ENCODE measurements at regions not wholly inside any gene's neighbourhood (a gene's known extent, or its start where the extent isn't known, plus 50 kb on each side); places are given as distances from the start of the nearest gene placed in this dataset.

GRCh38 chr10:78695846-78696245, 372.9 kb upstream of the ZMIZ1 start:
- TF ChIP-seq POLR2AphosphoS5 (IDR thresholded peaks at IDR 0.05; ENCODE audit: borderline replicate concordance, low read depth, low read length) (no peak), EZH2 (IDR thresholded peaks at IDR 0.05) (no peak)

All from SK-N-MC (cell line).